CD4-positive, alpha-beta memory T cell (primary cell): ENCODE measurements at regions not wholly inside any gene's neighbourhood (a gene's known extent, or its start where the extent isn't known, plus 50 kb on each side); places are given as distances from the start of the nearest gene placed in this dataset.
A peak's percentile ranks its signal among the peaks of the same experiment; 100 is the strongest.

Experiments
- CTCF ChIA-PET: fragments of 350-600 bp; sonication (Branson Sonifier 250); formaldehyde crosslinking; loops from one replicate; lab custom pipeline; 2021; ENCODE audit warnings: inconsistent platforms; ENCODE audit not compliant: partially characterized antibody; lab: Charles Lee
- POLR2A ChIA-PET: fragments of 350-600 bp; sonication (Branson Sonifier 250); formaldehyde crosslinking; loops from one replicate; lab custom pipeline; 2021; ENCODE audit not compliant: partially characterized antibody; lab: Charles Lee
- DNase-seq, 5 donors: peaks; one replicate each; pipeline versions ENCODE4 v3.0.0 to v3.0.0-alpha.2; 2020 to 2022; ENCODE audit warnings: mixed read lengths in 1 of 5
- H3K27ac ChIP-seq: one replicate; pipeline ENCODE4 v1.7.0; 2013; ENCODE audit warnings: low read depth, low read length
- H3K27me3 ChIP-seq: 2 replicates; pipeline ENCODE4 v1.7.0; 2013; ENCODE audit warnings: mild to moderate bottlenecking, low read length, moderate library complexity; ENCODE audit not compliant: insufficient read depth
- H3K36me3 ChIP-seq: 2 replicates; pipeline ENCODE4 v1.7.0; 2013; ENCODE audit warnings: mild to moderate bottlenecking, low read length, moderate library complexity; ENCODE audit not compliant: insufficient read depth
- H3K4me1 ChIP-seq: 2 replicates; pipeline ENCODE4 v1.7.0; 2013; ENCODE audit warnings: mild to moderate bottlenecking, low read length, moderate library complexity; ENCODE audit not compliant: insufficient read depth
- H3K4me3 ChIP-seq, 2 donors: one replicate each; pipeline ENCODE4 v1.7.0; 2013; ENCODE audit warnings: low read length in 2 of 2, mild to moderate bottlenecking in 1 of 2
- H3K9me3 ChIP-seq, 2 donors: one replicate each; pipeline ENCODE4 v1.7.0; 2013; ENCODE audit warnings: low read length in 2 of 2, control low read depth in 1 of 2; ENCODE audit not compliant: control insufficient read depth in 1 of 2
- H3K27ac Mint-ChIP-seq, 7 donors: one replicate each; pipeline ENCODE4 v1.8.0; 2020 to 2021; ENCODE audit warnings: mixed read lengths in 7 of 7, mild to moderate bottlenecking in 6 of 7, inconsistent platforms in 3 of 7, moderate library complexity in 3 of 7
- H3K27me3 Mint-ChIP-seq, 2 donors: one replicate each; pipeline ENCODE4 v1.8.0; 2020 to 2021; ENCODE audit warnings: mixed read lengths in 2 of 2
- H3K36me3 Mint-ChIP-seq, 2 donors: one replicate each; pipeline ENCODE4 v1.8.0; 2020 to 2021; ENCODE audit warnings: mixed read lengths in 2 of 2, inconsistent platforms in 1 of 2, mild to moderate bottlenecking in 1 of 2
- H3K4me1 Mint-ChIP-seq, 4 donors: one replicate each; pipeline ENCODE4 v1.8.0; 2020 to 2021; ENCODE audit warnings: mixed read lengths in 4 of 4, mild to moderate bottlenecking in 1 of 4
- H3K4me3 Mint-ChIP-seq, 8 donors: one replicate each; pipeline ENCODE4 v1.8.0; 2020 to 2021; ENCODE audit warnings: mixed read lengths in 8 of 8, mild to moderate bottlenecking in 7 of 8, moderate library complexity in 6 of 8, inconsistent platforms in 3 of 8
- H3K9me3 Mint-ChIP-seq, 8 donors: one replicate each; pipeline ENCODE4 v1.8.0; 2020 to 2021; ENCODE audit warnings: mixed read lengths in 8 of 8, mild to moderate bottlenecking in 5 of 8, inconsistent platforms in 3 of 8, moderate library complexity in 1 of 8
- intact Hi-C: fragments of 100-400 bp; cut with micrococcal nuclease; formaldehyde crosslinking; loops from one replicate; pipeline ENCODE4 v1.15.1; 2023

DNA sequence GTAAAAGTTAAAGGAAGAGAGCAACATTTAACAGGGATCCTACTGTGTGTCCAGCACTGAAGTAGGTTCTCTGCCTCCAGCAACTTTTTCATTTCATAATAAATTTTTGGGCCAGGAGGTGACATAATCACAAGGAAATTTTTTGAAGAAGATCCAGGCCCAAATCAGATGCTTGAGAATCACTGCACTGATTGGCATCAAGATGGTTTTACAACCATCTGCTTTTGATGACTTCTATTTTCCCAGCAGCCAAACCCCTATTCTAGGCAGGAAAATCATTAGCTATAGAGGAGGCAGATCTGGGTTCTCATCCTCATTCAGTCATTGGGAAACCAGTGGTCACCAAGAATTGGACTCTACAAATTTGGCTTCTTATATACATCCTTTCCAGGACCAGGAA, 79.0 kb downstream of the ARL4A start:
- H3K4me1 ChIP-seq = no peaks in the 10 kb centered on the region
- intact Hi-C loops = no loop called here
- no peak overlapping the region for H3K27ac ChIP-seq
- Mint-ChIP-seq H3K9me3 (peaks cover 0 to 2% (median 0%) of the 10 kb centered on the region in 8 donors), H3K4me3 (no peak overlapping the region), H3K36me3 (no peaks in the 10 kb centered on the region), H3K27me3 (peaks cover 0 to 2% of the 10 kb centered on the region in 2 donors), H3K4me1 (peaks cover 0 to 2% (median 0%) of the 10 kb centered on the region in 4 donors), H3K27ac (peak overlapping the region in 2 of 7 donors; percentile 47 to 59)
- no peaks in the 10 kb centered on the region for H3K36me3 ChIP-seq
- H3K27me3 ChIP-seq = no peaks in the 10 kb centered on the region
- DNase-seq = no peak
- H3K9me3 ChIP-seq = no peaks in the 10 kb centered on the region
- POLR2A ChIA-PET = no interaction called here
- CTCF ChIA-PET = interaction anchor here (0.7 kb wide), 1 partner anchor 142 kb away, joined by 3 read pairs; no protein-coding TSS in a partner anchor
- no peak overlapping the region for H3K4me3 ChIP-seq

GRCh38 chr7:12768948-12769347, 81.5 kb downstream of the ARL4A start:
- POLR2A ChIA-PET = no interaction called here
- peaks cover 0 to 6% (median 3%) of the 10 kb centered on the region in 8 donors for H3K9me3 Mint-ChIP-seq
- intact Hi-C loops = no loop called here
- Histone ChIP-seq H3K27me3 (no peaks in the 10 kb centered on the region), H3K27ac (no peak overlapping the region), H3K4me1 (no peaks in the 10 kb centered on the region), H3K36me3 (no peaks in the 10 kb centered on the region), H3K4me3 (no peak overlapping the region), H3K9me3 (no peaks in the 10 kb centered on the region)
- peaks cover 0 to 3% of the 10 kb centered on the region in 2 donors for H3K36me3 Mint-ChIP-seq
- H3K27me3 Mint-ChIP-seq = peaks cover 0 to 4% of the 10 kb centered on the region in 2 donors
- H3K4me1 Mint-ChIP-seq = peaks cover 0 to 3% (median 0%) of the 10 kb centered on the region in 4 donors
- no peak overlapping the region for H3K4me3 Mint-ChIP-seq
- no peak overlapping the region for H3K27ac Mint-ChIP-seq
- CTCF ChIA-PET = no interaction called here
- no peak for DNase-seq

- no peaks in the 10 kb centered on the region for H3K9me3 ChIP-seq
- peaks cover 0 to 6% (median 3%) of the 10 kb centered on the region in 8 donors for H3K9me3 Mint-ChIP-seq
- no peaks in the 10 kb centered on the region for H3K27me3 ChIP-seq
- peaks cover 0 to 3% of the 10 kb centered on the region in 2 donors for H3K36me3 Mint-ChIP-seq
- no peak overlapping the region for H3K4me3 ChIP-seq
- DNase-seq = no peak
- H3K27me3 Mint-ChIP-seq = peaks cover 0 to 4% of the 10 kb centered on the region in 2 donors
- intact Hi-C loops = no loop called here
- H3K27ac ChIP-seq = no peak overlapping the region
- no peak overlapping the region for H3K27ac Mint-ChIP-seq
- peaks cover 0 to 3% (median 0%) of the 10 kb centered on the region in 4 donors for H3K4me1 Mint-ChIP-seq
- no peaks in the 10 kb centered on the region for H3K36me3 ChIP-seq
- no peak overlapping the region for H3K4me3 Mint-ChIP-seq
- H3K4me1 ChIP-seq = no peaks in the 10 kb centered on the region
- ChIA-PET POLR2A (no interaction called here), CTCF (no interaction called here)
Measured at GRCh38 chr7:12769444-12769843, 82.0 kb downstream of the ARL4A start.

GRCh38 chr7:12770227-12770975, 83.0 kb downstream of the ARL4A start:
- Mint-ChIP-seq H3K4me1 (peaks cover 0 to 3% (median 0%) of the 10 kb centered on the region in 4 donors), H3K27ac (no peak overlapping the region), H3K4me3 (no peak overlapping the region), H3K36me3 (peaks cover 0 to 3% of the 10 kb centered on the region in 2 donors), H3K9me3 (peaks cover 0 to 6% (median 3%) of the 10 kb centered on the region in 8 donors), H3K27me3 (peaks cover 0 to 2% of the 10 kb centered on the region in 2 donors)
- ChIA-PET POLR2A (no interaction called here), CTCF (no interaction called here)
- H3K4me1 ChIP-seq = no peaks in the 10 kb centered on the region
- no peaks in the 10 kb centered on the region for H3K27me3 ChIP-seq
- DNase-seq = no peak
- H3K36me3 ChIP-seq = no peaks in the 10 kb centered on the region
- no peaks in the 10 kb centered on the region for H3K9me3 ChIP-seq
- no peak overlapping the region for H3K4me3 ChIP-seq
- intact Hi-C loops = no loop called here
- H3K27ac ChIP-seq = no peak overlapping the region

DNA sequence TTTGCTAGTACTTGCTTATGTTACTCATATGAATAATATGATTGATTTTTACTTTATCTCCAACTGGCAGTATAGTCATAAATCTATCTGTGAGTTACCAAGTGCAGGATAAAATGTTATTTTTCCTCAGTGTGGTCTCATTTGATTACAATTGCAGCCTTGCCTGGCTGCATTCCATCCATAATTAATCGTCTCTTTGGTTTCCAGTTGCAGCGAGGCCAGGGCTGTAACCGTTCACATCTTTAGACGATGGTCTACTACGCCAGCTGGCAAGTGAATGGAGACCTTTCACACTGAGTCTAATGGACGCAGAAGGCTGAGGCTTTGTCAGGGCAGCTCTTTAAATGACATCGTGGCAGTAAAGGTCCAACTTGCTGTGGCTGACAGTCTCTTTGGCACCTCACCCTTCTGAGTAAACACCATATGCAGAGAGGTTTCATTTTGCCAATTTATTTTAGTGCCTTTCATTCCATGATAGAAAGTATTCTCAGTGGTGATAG, 84.0 kb downstream of the ARL4A start:
- no peaks in the 10 kb centered on the region for H3K4me1 ChIP-seq
- intact Hi-C loops = no loop called here
- Mint-ChIP-seq H3K4me1 (peaks cover 0 to 3% (median 0%) of the 10 kb centered on the region in 4 donors), H3K9me3 (peaks cover 0 to 6% (median 3%) of the 10 kb centered on the region in 8 donors), H3K36me3 (peaks cover 0 to 3% of the 10 kb centered on the region in 2 donors), H3K27me3 (peaks cover 0 to 2% of the 10 kb centered on the region in 2 donors), H3K4me3 (peak overlapping the region in 1 of 8 donors; percentile 11), H3K27ac (no peak overlapping the region)
- H3K9me3 ChIP-seq = no peaks in the 10 kb centered on the region
- ChIA-PET POLR2A (no interaction called here), CTCF (no interaction called here)
- no peaks in the 10 kb centered on the region for H3K27me3 ChIP-seq
- H3K4me3 ChIP-seq = no peak overlapping the region
- H3K27ac ChIP-seq = no peak overlapping the region
- H3K36me3 ChIP-seq = no peaks in the 10 kb centered on the region
- peak in 1 of 5 donors; percentile 30 for DNase-seq

- POLR2A ChIA-PET = no interaction called here
- no peaks in the 10 kb centered on the region for H3K36me3 ChIP-seq
- intact Hi-C loops = no loop called here
- Mint-ChIP-seq H3K27ac (no peak overlapping the region), H3K4me1 (peaks cover 0 to 3% (median 0%) of the 10 kb centered on the region in 4 donors), H3K27me3 (peaks cover 0 to 2% of the 10 kb centered on the region in 2 donors), H3K9me3 (peaks cover 0 to 6% (median 3%) of the 10 kb centered on the region in 8 donors), H3K4me3 (no peak overlapping the region), H3K36me3 (peaks cover 0 to 3% of the 10 kb centered on the region in 2 donors)
- H3K9me3 ChIP-seq = no peaks in the 10 kb centered on the region
- no peak overlapping the region for H3K4me3 ChIP-seq
- CTCF ChIA-PET = no interaction called here
- H3K4me1 ChIP-seq = no peaks in the 10 kb centered on the region
- H3K27ac ChIP-seq = no peak overlapping the region
- no peaks in the 10 kb centered on the region for H3K27me3 ChIP-seq
- no peak for DNase-seq
Measured at GRCh38 chr7:12772768-12773167, 85.3 kb downstream of the ARL4A start.

GRCh38 chr7:12777257-12777656, 89.8 kb downstream of the ARL4A start:
- DNase-seq = no peak
- H3K27ac ChIP-seq = no peak overlapping the region
- no peak overlapping the region for H3K4me3 ChIP-seq
- Mint-ChIP-seq H3K27me3 (peaks cover 0 to 4% of the 10 kb centered on the region in 2 donors), H3K4me1 (no peaks in the 10 kb centered on the region), H3K4me3 (no peak overlapping the region), H3K27ac (no peak overlapping the region), H3K36me3 (peaks cover 0 to 1% of the 10 kb centered on the region in 2 donors), H3K9me3 (peaks cover 0 to 6% (median 3%) of the 10 kb centered on the region in 8 donors)
- intact Hi-C loops = no loop called here
- no peaks in the 10 kb centered on the region for H3K27me3 ChIP-seq
- no peaks in the 10 kb centered on the region for H3K4me1 ChIP-seq
- H3K9me3 ChIP-seq = no peaks in the 10 kb centered on the region
- ChIA-PET POLR2A (no interaction called here), CTCF (no interaction called here)
- no peaks in the 10 kb centered on the region for H3K36me3 ChIP-seq
